ENCODE measurements at regions not wholly inside any gene's neighbourhood (a gene's known extent, or its start where the extent isn't known, plus 50 kb on each side); places are given as distances from the start of the nearest gene placed in this dataset.

DNA sequence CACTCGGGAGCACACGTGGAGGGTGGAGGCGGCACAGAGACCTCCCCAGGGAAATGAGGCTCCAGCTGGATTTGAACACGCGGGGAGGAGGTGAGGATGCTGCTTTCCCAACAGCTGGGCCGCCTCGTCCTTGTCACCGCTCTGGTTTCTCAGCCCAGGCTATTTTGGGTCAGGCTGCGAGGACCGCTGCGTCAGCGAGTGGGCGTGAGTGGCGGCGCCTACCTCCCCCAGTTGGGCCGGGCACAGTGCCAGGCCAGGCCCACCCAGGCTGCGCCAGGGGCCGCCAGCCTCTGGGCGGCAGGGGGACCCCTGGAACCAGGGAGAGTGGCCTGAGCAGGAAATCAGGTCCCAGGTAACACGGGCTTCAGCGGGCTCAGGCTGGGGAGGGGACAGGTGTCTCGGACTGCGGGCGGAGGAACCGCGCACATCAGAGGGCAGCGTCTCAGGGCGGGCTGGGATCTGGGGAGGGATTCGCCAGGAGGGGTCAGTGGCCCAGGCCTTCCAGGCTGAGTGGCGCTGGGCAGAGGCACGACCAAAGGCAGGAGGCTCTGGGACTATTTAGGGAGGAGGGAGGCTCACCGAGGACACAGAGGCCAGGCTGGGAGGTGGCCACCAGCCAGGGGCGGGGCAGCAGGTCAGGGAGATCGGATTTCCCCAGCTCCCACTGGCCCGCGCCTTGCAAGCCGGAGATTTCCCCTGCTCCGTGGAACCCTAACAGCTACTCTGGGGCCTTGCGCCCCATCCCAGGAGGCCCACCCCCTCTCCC lies 125.2 kb upstream of the RET start:
- no peak for DNase-seq (ENCODE audit: low read depth)

- no peak for DNase-seq (ENCODE audit: low read depth)
These were observed 124.5 kb upstream of the RET start for GRCh38 chr10:42952349-42952748.

- DNase-seq (ENCODE audit: low read depth), result no peak
These were observed 123.8 kb upstream of the RET start for GRCh38 chr10:42952931-42953683.

DNA sequence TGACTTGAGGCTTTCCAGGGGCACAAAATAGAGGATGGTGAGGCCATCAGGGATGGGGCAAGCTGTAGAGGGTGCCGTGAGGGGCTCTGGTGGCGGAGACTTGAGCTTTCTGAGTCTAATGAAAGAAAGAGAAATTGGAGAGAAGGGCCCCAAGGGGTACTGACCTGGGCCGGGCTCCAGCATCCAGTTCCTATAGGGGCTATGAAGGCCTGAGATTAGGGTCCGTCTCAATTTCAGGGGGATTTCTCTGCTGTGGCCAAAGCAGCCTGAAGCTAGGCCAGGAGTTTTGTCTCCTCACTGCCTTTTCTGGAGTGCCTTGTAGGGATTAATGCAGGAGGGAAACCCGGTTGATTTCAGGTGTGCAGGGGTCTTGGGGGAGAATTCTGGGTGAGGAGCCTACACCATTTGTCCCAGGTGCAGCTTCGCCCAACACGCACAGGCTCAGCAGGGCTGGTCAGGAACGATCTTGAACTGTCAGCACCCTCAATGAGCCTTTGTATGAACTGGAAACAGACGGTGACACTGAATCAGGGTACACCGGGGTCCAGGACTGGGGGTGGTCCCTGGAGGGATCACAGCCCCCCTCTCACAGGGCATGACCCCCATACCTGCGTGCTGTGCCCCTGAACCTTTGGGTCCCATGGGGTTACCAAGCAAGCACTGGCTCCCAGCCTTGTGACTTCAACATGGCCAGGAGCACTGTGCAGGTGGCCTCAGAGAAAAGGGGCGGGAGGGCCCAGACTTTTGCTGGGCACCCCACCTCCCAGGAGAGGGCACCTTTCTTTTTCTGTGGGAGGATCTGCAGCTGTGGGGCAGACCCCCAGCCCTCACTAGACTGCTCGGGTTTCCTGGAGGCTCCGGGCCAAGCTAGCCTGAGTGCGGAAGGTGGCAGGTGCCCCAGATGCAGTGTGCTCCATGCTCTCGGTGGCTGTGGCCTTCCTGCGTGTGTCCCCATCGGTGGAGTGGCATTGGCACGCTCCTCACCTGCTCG lies 122.9 kb upstream of the RET start:
- no peak for DNase-seq (ENCODE audit: low read depth)

DNA sequence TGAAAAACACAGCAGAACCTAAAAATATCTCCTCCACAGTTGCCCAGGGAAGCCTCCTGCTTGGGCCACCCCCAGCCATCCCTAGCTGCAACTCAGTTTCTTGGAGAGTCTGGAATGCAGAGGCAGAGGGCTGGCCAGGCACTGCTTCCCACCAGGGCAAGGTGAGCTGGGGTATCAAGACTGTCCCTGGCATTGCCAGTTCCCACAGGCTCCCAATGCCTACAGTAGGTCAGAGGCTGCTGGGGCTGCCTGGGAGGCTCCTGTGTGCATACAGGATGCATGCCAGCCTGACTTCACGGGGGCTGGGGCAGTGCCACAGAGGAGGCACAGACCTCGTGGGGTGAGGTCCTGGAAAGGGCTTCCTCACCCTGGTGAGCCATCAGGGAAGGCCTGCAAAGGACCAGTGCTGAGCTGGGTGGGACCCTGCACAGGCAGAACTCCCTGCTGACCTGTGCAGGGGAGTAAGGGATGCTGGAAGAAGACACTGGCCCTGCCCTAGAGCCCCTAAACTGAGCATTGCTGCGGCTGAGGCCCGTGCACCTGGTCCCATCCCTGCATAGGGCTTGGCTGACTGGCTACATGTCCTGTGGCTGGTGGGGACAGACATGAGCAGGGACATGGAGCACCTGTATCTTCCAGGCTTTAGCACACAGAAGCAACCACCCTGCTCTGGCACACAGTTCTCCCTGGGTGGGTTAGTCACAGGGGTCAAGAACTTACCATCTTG lies 121.9 kb upstream of the RET start:
- DNase-seq (ENCODE audit: low read depth), result no peak

GRCh38 chr10:42955493-42955889 lies 121.4 kb upstream of the RET start:
- no peak for DNase-seq (ENCODE audit: low read depth)

DNA sequence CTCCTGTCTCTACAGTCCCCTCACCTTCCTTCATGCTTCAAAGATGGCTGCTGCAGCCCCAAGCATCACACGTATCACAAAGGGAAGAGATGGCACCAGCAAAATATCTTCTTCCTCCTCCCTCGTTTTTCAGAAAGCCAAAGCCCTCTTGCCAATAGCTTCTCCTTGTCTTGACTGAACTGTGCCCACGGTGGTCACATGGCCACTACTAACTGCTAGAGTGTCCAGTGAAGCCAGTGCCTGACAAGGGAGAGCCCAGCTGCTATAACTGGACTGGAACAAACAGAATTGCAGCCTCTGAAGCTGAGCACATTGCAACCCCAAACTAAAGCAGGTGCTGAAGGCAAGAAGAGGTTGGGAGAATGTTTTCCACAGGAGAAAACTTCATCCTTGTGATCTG lies 120.8 kb upstream of the RET start:
- no peak for DNase-seq (ENCODE audit: low read depth)

- DNase-seq (ENCODE audit: low read depth), result no peak
These were observed 118.6 kb upstream of the RET start for GRCh38 chr10:42958142-42958868.

DNA sequence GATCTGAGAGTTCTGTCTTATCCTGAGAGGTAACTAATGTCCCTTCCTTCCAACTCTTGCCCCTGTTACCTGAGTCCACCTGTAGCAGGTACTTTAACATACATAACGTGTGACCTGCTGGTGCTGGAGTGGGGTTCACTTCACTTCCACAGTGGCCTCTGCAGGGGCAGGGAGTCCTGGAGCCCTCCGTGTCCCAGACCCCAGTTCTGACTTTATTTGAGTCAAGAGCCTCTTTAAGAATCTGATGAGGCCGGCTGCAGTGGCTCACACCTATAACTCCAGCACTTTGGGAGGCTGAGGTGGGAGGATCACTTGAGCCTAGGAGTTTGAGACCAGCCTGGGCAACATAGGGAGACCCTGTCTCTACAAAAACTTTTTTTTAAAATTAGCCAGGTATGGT lies 117.0 kb upstream of the RET start:
- no peak for DNase-seq (ENCODE audit: low read depth)

DNA sequence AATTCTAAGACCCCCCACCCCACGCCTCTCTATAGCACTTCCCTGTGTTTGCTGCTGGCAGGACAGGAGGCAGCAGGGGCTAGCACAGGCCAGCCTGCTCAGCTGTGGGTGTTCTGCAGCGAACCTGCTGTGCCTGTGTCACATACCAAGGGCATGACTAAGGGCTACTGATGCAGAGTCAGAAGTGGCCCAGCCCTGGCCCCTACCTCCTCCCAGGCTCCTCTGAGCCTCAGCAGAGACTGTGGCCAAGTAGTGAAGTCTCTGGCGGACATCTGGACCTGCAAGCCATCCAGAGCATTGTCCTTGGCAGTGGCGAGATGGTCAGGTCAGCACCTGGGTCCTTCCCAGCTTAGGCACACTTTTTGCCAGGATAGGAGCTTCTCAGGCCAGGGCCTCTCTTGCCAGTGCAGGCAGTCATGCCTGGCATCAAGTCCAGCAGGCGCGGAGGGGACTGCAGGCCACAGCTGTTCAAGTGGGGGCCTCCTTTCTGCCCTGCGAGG lies 116.3 kb upstream of the RET start:
- no peak for DNase-seq (ENCODE audit: low read depth)

DNA sequence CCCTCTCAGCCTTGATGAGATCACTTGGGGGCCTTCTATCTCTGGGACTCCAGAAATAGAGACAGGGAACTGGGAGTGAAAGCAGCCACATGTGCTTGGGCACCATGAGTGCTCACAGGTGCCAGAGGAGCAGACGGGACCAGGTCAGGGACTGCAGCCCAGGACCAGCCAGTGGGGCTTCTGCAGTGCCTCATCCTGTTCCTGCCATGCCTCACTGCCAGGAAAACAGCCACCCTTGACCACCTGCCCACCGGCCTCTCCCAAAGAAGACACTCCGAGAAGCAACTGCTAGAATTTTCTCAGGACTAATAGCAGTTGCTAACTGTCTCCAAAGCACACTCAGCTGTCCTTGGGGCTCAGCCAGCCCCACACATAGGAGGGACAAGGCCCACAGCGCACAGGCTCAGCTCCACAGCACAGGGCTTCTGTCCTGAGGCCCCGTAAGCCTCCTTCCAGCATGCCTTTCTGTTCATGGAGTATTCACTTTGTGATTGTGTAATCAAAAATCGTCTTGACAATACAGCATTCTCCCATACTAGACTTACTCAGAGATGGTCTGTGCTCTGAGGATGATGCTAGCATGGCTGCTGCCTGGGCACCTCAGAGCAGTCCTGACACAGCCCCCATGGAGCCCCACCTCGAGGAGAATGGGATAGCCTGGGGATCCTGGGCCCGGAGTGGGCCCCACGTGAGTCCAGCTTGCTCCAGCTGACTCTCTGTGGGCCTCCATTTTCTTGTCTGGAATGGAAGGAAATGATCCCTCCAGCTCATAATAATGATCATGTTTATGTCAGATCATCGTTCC lies 115.7 kb upstream of the RET start:
- DNase-seq (ENCODE audit: low read depth), result no peak

DNA sequence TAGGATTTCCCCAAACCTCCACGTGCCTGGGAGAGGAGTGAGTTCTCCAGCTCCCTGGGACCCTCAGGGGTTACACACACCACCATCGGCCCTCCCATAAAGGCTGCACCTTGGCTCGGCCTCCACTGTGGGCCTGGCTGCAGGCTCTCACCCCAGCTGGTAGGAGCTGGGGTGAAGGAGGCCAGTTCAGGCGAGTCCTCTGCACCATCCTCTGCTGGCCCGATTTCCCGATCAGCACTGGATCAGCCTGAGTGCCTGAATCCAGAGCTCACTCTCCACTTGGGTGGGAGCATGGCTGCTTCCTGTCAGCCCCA lies 115.1 kb upstream of the RET start:
- no peak for DNase-seq (ENCODE audit: low read depth)

GRCh38 chr10:42962110-42962901 lies 114.6 kb upstream of the RET start:
- DNase-seq (ENCODE audit: low read depth), result no peak

GRCh38 chr10:42962902-42963231 lies 114.0 kb upstream of the RET start:
- no peak for DNase-seq (ENCODE audit: low read depth)

- DNase-seq (ENCODE audit: low read depth), result no peak
These were observed 113.6 kb upstream of the RET start for GRCh38 chr10:42963312-42963711.

- DNase-seq (ENCODE audit: low read depth), result no peak
These were observed 107.7 kb upstream of the RET start for GRCh38 chr10:42969147-42969546.

- no peak for DNase-seq (ENCODE audit: low read depth)
These were observed 107.0 kb upstream of the RET start for GRCh38 chr10:42969909-42970308.

DNA sequence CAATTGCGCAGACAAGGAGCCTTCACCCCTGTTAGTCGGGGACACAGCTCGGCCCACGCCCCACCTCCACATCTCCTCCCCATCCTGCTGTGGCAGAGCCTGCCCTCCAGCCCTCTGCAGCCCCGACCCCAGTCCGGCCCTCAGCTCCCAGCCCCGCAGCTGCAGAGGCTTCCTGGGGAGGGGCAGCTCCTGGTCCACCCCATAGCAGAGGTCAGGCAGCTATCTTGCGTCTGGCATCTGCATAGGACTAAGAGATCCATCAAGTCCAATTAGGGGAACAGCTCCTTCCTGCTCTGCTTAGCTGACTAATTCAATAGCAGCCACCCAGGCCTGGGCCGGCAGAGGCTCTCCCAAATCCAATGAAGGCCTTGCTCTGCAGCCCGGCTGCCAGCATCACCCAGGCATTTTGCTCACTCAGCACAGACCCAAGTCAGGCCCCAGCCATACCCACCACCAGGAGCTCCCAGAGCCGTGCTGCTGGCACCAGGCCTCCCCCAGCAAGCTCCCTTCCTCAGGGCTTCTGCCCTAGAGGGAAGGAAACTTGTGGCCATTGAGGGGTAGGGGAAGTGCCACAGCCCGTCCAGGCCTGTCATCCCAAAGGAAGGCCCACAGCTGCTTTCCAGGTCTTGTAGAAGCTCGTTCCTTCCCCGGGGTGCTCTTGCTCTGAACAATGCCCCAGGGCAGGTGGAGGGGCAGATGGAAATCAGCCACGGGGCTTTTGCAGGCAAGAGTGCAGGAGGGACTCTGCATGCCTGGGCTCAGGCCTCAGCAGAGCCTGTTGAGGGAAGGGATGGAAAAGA lies 106.2 kb upstream of the RET start:
- DNase-seq (ENCODE audit: low read depth), result no peak

GRCh38 chr10:42971251-42971599 lies 105.6 kb upstream of the RET start:
- DNase-seq (ENCODE audit: low read depth), result no peak

Data from activated gamma-delta T cell treated with anti-CD3 and anti-CD28 coated beads, Interleukin-2, amount 50 U/mL, for 16 hours (primary cell).